Stimulated activated memory B cell treated with anti-CD40 and anti-IgM and Interleukin-4, amounts not matched to agents 10 μg/mL and 1 μg/mL and 100 μg/mL, for 72 hours (primary cell): ENCODE measurements at regions not wholly inside any gene's neighbourhood (a gene's known extent, or its start where the extent isn't known, plus 50 kb on each side); places are given as distances from the start of the nearest gene placed in this dataset.
A peak's percentile ranks its signal among the peaks of the same experiment; 100 is the strongest.

Experiments used
- ATAC-seq: fragments of 150-1000 bp; cut with Tn5 transposase; 2 replicates; pipeline ENCODE4 v1.10.0; 2021
- H3K27ac Mint-ChIP-seq: one replicate; pipeline ENCODE4 v1.8.0; 2022; ENCODE audit warnings: mild to moderate bottlenecking, mixed read lengths
- H3K27me3 Mint-ChIP-seq: one replicate; pipeline ENCODE4 v1.8.0; 2022; ENCODE audit warnings: mixed read lengths
- H3K36me3 Mint-ChIP-seq: one replicate; pipeline ENCODE4 v1.8.0; 2022; ENCODE audit warnings: mixed read lengths
- H3K4me1 Mint-ChIP-seq: one replicate; pipeline ENCODE4 v1.8.0; 2022; ENCODE audit warnings: mixed read lengths
- H3K4me3 Mint-ChIP-seq: one replicate; pipeline ENCODE4 v1.8.0; 2022; ENCODE audit warnings: mild to moderate bottlenecking, moderate library complexity, mixed read lengths
- H3K9me3 Mint-ChIP-seq: one replicate; pipeline ENCODE4 v1.8.0; 2022; ENCODE audit warnings: mixed read lengths

DNA sequence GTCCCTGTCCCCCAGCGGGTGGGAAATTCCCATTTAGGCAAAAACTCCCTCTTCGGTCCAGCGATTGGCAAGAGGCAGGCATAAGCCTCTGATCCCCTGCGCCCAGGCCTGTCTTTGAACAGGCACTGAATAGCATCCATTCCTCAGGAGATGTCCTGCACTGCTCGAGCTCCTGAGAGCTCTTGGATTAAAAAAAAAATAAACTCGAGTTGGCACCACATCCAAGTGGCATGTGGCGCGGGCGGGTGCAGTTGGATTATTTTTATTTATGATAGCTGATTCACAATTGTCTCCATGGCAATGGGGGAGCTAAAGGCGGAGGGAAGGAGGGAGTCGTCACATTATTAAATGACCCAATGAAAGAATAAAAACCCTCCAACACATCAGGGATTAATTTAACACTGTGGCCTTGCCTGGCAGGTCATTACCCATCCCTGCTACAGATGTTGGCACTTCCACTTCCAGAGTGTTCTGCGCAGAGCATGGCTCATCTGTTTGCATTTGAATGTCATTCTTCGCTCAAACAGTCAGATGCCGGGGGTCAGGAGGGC lies 207.2 kb downstream of the AACS start:
- Mint-ChIP-seq H3K4me3 (no peak overlapping the region), H3K27ac (no peak overlapping the region), H3K4me1 (no peaks in the 10 kb centered on the region), H3K36me3 (no peaks in the 10 kb centered on the region), H3K27me3 (peaks cover 25% of the 10 kb centered on the region), H3K9me3 (no peaks in the 10 kb centered on the region)
- no peak for ATAC-seq

DNA sequence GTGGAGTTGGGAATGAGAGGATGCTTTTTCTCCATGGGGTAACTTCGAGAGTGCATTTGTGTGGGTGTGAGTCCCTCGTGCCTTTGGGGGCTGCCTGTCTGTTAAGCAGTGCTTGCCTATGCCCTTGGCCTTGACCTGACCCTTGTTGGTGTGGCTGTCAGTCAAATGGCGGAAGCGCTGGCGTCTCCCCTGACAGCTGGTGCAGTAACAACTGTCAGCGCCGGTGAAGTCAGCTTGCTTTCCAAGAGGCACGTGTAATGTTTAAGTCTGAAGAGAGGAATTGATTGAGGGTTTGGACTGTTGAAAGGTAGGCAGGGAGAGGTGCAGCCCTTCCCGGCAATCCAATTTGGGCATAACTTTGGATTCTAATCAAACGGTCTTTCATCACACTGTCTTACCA lies 211.3 kb downstream of the AACS start:
- Mint-ChIP-seq H3K4me1 (peaks cover 9% of the 10 kb centered on the region), H3K27me3 (peaks cover 39% of the 10 kb centered on the region), H3K9me3 (no peaks in the 10 kb centered on the region), H3K4me3 (no peak overlapping the region), H3K27ac (no peak overlapping the region), H3K36me3 (no peaks in the 10 kb centered on the region)
- no peak for ATAC-seq

DNA sequence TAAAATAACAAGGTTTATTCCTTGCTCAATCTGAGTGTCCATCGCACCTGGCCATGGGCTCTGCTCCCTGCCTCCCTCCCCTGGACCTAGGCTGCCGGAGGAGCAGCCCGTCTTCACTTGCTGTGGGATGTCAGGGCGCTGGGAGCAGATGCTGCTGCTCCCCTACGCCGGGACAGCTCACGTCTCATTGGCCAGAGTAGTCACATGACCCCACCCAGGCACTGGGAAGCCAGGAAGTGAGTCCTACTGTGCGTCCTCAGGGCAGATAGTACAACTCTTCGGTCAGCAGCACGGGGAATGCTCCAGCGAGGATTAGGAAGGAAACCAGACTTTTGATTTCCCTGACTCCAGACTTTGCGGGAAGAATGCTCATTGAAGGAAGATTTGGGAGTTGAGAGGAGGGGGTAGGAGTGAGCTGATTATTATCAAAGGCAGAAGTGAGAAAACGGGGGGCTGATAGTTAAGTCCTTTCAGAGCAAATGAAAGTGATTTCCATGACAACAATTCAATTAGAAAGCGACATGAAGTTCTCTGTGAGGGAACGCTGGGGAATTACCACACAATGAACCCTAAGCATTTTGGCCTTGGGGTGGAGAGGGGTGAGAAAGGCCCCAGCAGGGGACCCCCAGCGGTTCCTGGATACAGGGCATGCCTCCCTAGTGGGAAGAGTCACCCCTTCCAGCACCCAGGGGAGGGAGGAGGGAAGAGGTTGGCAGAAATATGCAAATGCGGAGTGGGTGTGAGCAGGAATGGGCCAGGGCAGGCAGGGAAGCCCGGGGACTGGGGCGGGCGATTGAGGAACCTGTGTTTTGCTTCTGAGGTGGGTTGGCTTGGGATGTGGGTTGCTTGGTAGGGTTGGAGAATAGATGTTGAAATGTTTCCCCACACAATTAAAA lies 215.5 kb downstream of the AACS start:
- H3K4me1 Mint-ChIP-seq, result peaks cover 9% of the 10 kb centered on the region
- no peak overlapping the region for H3K4me3 Mint-ChIP-seq
- H3K9me3 Mint-ChIP-seq, result peaks cover 3% of the 10 kb centered on the region
- H3K27me3 Mint-ChIP-seq, result peaks cover 40% of the 10 kb centered on the region
- no peaks in the 10 kb centered on the region for H3K36me3 Mint-ChIP-seq
- no peak for ATAC-seq
- H3K27ac Mint-ChIP-seq, result no peak overlapping the region

GRCh38 chr12:125282921-125283320 lies 217.7 kb downstream of the AACS start:
- H3K27me3 Mint-ChIP-seq, result peaks cover 36% of the 10 kb centered on the region

GRCh38 chr12:125283521-125283920 lies 218.3 kb downstream of the AACS start:
- H3K4me1 Mint-ChIP-seq, result peaks cover 19% of the 10 kb centered on the region
- peaks cover 40% of the 10 kb centered on the region for H3K27me3 Mint-ChIP-seq
- no peak for ATAC-seq
- H3K27ac Mint-ChIP-seq, result no peak overlapping the region
- no peak overlapping the region for H3K4me3 Mint-ChIP-seq
- H3K36me3 Mint-ChIP-seq, result no peaks in the 10 kb centered on the region
- peaks cover 6% of the 10 kb centered on the region for H3K9me3 Mint-ChIP-seq

More at GRCh38 chr12:125282921-125283320, 217.7 kb downstream of the AACS start:
- H3K27ac Mint-ChIP-seq, result no peak overlapping the region
- H3K36me3 Mint-ChIP-seq, result no peaks in the 10 kb centered on the region
- peaks cover 19% of the 10 kb centered on the region for H3K4me1 Mint-ChIP-seq
- H3K9me3 Mint-ChIP-seq, result peaks cover 6% of the 10 kb centered on the region
- no peak for ATAC-seq
- H3K4me3 Mint-ChIP-seq, result no peak overlapping the region

DNA sequence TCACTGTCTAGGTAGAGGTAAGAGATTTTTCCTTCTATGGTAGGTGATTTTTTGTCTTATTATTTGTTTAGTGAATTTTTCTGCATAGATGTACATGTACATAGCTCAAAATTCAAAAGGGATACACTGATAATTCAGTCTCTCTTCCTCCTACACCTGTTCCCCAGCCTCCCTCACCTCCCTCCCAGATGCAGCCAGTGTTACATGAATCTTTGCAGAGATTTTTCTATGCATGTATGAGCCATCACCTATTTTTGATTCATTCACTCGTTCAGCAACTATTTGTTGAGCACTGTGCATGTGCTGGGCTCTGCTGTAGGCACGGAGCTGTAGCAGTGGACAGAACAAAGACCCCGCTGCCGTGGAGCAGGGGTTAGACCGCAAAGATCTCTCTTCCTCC lies 218.9 kb downstream of the AACS start:
- Mint-ChIP-seq H3K4me3 (no peak overlapping the region), H3K4me1 (peaks cover 19% of the 10 kb centered on the region), H3K27ac (no peak overlapping the region), H3K27me3 (peaks cover 44% of the 10 kb centered on the region), H3K36me3 (no peaks in the 10 kb centered on the region), H3K9me3 (peaks cover 6% of the 10 kb centered on the region)
- no peak for ATAC-seq

- Mint-ChIP-seq H3K9me3 (peaks cover 6% of the 10 kb centered on the region), H3K36me3 (no peaks in the 10 kb centered on the region), H3K27ac (no peak overlapping the region), H3K27me3 (peaks cover 51% of the 10 kb centered on the region), H3K4me1 (peaks cover 19% of the 10 kb centered on the region), H3K4me3 (no peak overlapping the region)
- ATAC-seq, result no peak
Observed at GRCh38 chr12:125284945-125285685, 219.9 kb downstream of the AACS start.

DNA sequence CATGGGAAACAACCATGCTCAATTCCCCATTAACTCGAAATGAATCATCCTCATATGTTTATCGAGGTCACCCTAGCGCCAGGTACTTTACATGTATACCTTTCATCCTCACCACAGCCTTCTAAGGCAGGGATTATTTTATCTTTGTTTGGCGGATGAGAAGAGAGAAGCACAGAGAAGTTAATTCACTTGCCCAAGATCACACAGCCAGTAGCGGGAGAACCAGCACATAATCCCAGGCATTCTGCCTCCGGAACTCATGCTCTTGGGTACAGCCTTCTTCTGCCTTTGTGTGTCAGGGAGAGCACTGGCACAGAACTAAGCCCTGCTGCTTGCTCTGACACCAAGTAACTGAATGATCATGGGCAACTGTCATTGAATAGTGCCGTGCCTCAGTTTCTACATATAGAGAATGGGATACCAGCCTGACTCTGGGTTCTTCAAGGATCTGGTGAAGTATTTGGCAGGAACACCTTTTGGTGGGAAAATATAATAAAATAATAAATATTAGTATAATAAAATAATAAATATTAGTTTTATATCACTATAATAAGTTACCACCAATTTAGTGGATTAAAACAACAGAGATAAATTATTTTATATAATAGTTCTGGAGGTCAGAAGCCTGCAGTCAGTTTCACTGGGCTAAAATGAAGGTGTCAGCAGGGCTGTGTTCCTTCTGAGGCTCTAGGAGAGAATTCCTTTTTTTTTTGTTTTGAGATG lies 220.9 kb downstream of the AACS start:
- H3K27me3 Mint-ChIP-seq, result peaks cover 48% of the 10 kb centered on the region
- peaks cover 10% of the 10 kb centered on the region for H3K4me1 Mint-ChIP-seq
- H3K27ac Mint-ChIP-seq, result no peak overlapping the region
- H3K4me3 Mint-ChIP-seq, result no peak overlapping the region
- H3K9me3 Mint-ChIP-seq, result peaks cover 6% of the 10 kb centered on the region
- no peaks in the 10 kb centered on the region for H3K36me3 Mint-ChIP-seq
- ATAC-seq, result no peak

DNA sequence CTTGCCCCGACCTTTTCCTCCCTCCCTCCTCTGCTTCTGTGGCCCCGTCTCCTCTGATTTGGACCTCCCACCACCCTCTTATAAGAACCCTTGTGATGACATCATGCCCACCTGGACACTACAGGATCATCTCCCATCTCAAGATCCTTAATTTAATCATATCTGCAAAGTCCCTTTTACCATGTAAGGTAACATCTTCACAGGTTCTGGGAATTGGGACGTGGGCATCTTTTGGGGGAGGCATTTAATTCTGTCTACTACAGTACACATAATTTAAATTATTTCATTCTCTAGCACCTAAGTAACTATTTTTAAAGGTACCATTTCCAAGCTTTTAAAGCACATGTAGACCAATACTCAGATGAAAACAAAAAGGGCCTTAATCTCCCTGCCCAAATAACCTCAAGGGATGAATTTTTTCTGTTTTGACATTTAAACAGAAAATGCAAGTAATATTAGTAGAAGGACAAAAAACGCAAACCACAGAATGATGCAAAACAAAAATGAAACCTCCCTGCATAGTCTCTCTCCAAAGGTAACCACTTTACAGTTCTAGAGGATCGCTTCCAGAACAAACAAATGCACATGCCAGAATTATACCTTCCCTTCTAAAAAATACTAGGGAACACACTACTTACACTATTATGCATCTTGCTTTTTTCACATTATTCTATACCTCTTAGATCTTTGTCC lies 222.1 kb downstream of the AACS start:
- Mint-ChIP-seq H3K9me3 (peaks cover 6% of the 10 kb centered on the region), H3K27me3 (peaks cover 36% of the 10 kb centered on the region), H3K36me3 (no peaks in the 10 kb centered on the region), H3K4me3 (no peak overlapping the region), H3K4me1 (peaks cover 9% of the 10 kb centered on the region), H3K27ac (no peak overlapping the region)
- peak; percentile 14 for ATAC-seq

- no peaks in the 10 kb centered on the region for H3K36me3 Mint-ChIP-seq
- peaks cover 9% of the 10 kb centered on the region for H3K4me1 Mint-ChIP-seq
- H3K27me3 Mint-ChIP-seq, result peaks cover 31% of the 10 kb centered on the region
- no peak overlapping the region for H3K27ac Mint-ChIP-seq
- H3K9me3 Mint-ChIP-seq, result peaks cover 6% of the 10 kb centered on the region
- ATAC-seq, result no peak
- no peak overlapping the region for H3K4me3 Mint-ChIP-seq
Observed at GRCh38 chr12:125288931-125289928, 224.0 kb downstream of the AACS start.

DNA sequence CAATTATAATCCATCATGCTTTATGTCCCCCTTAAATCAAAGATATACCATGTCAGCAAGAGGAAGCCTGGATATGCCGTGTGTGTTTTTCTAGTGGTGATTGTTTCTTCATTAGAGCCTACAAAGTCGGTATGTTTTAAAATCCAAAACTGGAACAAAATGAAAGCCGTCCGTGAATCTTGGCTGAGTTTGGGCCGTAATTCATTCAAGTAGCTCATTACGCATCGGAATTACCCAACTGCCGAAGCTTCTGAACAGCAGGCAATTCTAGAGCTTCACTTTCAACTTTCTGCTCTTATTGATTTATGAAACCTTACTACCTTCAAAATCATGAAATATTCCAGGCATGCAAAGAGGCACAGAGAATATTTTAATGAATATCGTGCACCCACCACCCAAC lies 224.7 kb downstream of the AACS start:
- Mint-ChIP-seq H3K36me3 (no peaks in the 10 kb centered on the region), H3K4me3 (no peak overlapping the region), H3K27me3 (peaks cover 31% of the 10 kb centered on the region), H3K27ac (no peak overlapping the region), H3K9me3 (peaks cover 5% of the 10 kb centered on the region), H3K4me1 (peaks cover 9% of the 10 kb centered on the region)
- no peak for ATAC-seq

GRCh38 chr12:125292700-125293099 lies 227.5 kb downstream of the AACS start:
- peaks cover 2% of the 10 kb centered on the region for H3K4me1 Mint-ChIP-seq
- H3K27me3 Mint-ChIP-seq, result peaks cover 34% of the 10 kb centered on the region
- H3K36me3 Mint-ChIP-seq, result no peaks in the 10 kb centered on the region
- no peaks in the 10 kb centered on the region for H3K9me3 Mint-ChIP-seq
- no peak overlapping the region for H3K4me3 Mint-ChIP-seq
- ATAC-seq, result no peak
- no peak overlapping the region for H3K27ac Mint-ChIP-seq

GRCh38 chr12:125295550-125295949 lies 230.3 kb downstream of the AACS start:
- no peak for ATAC-seq
- Mint-ChIP-seq H3K36me3 (no peaks in the 10 kb centered on the region), H3K4me3 (no peak overlapping the region), H3K27me3 (peaks cover 32% of the 10 kb centered on the region), H3K9me3 (no peaks in the 10 kb centered on the region), H3K27ac (no peak overlapping the region), H3K4me1 (no peaks in the 10 kb centered on the region)

DNA sequence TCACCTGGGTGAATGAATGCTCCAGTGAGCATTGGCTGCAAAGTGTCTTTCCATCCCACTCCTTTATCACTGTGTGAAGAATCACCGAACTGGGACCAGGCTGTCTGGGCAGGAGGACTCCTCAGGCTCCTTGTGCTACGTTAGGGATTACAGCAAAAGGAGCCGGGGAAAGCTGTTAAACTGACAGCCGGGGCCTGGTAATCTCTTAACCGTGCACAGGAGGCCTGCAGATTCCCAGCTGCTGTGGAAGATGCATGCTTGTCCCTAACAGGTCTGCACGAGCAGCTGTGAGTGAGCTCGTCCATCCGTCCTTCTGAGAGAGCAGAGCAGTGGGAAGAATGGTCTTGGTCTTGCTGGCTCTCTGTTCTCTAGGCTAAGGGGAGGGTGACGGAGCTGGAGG lies 231.5 kb downstream of the AACS start:
- Mint-ChIP-seq H3K27ac (no peak overlapping the region), H3K27me3 (peaks cover 31% of the 10 kb centered on the region), H3K4me1 (no peaks in the 10 kb centered on the region), H3K9me3 (no peaks in the 10 kb centered on the region), H3K36me3 (no peaks in the 10 kb centered on the region), H3K4me3 (no peak overlapping the region)
- ATAC-seq, result no peak
